Common myeloid progenitor, CD34-positive (primary cell): ENCODE measurements at regions not wholly inside any gene's neighbourhood (a gene's known extent, or its start where the extent isn't known, plus 50 kb on each side); places are given as distances from the start of the nearest gene placed in this dataset.

ENCODE experiments used
- CTCF ChIA-PET: fragments of 350-600 bp; sonication (Branson Sonifier 250); formaldehyde crosslinking; loops from one replicate; lab custom pipeline; 2021; ENCODE audit warnings: antibody characterized with exemption; lab: Charles Lee
- POLR2A ChIA-PET: fragments of 350-600 bp; sonication (Branson Sonifier 250); formaldehyde crosslinking; loops from one replicate; lab custom pipeline; 2021; ENCODE audit warnings: antibody characterized with exemption; lab: Charles Lee
- DNase-seq, 3 donors: peaks; one replicate each; pipeline versions ENCODE4 v3.0.0 to v3.0.0-alpha.2; 2013
- H3K27ac ChIP-seq, 2 experiments: 1 replicate in 1 of 2; 2 replicates in 1 of 2; pipeline ENCODE4 v1.7.0; 2013; ENCODE audit warnings: inconsistent platforms in 2 of 2, low read length in 2 of 2, mild to moderate bottlenecking in 2 of 2, low read depth in 1 of 2, moderate library complexity in 1 of 2; ENCODE audit not compliant: severe bottlenecking in 2 of 2, insufficient read depth in 1 of 2, poor library complexity in 1 of 2
- H3K27me3 ChIP-seq, 5 experiments: replicated peaks in 2 of 5; 1 replicate in 3 of 5; 2 replicates in 2 of 5; pipeline versions ENCODE4 v1.6.1 to v1.7.0; 2013; ENCODE audit warnings: low read length in 4 of 5, mild to moderate bottlenecking in 2 of 5, moderate library complexity in 2 of 5, inconsistent platforms in 1 of 5; ENCODE audit not compliant: insufficient read depth in 5 of 5, control insufficient read depth in 4 of 5
- H3K36me3 ChIP-seq, 4 experiments: 1 replicate in 2 of 4; 2 replicates in 2 of 4; pipeline versions ENCODE4 v1.6.1 to v1.7.0; 2013; ENCODE audit warnings: low read length in 3 of 4, control low read depth in 1 of 4, mild to moderate bottlenecking in 1 of 4; ENCODE audit not compliant: control insufficient read depth in 4 of 4, insufficient read depth in 4 of 4
- H3K4me1 ChIP-seq, 4 experiments: 1 replicate in 3 of 4; 2 replicates in 1 of 4; pipeline versions ENCODE4 v1.6.1 to v1.7.1; 2013; ENCODE audit warnings: low read length in 3 of 4, mild to moderate bottlenecking in 3 of 4, control low read depth in 1 of 4, inconsistent platforms in 1 of 4, moderate library complexity in 1 of 4; ENCODE audit not compliant: control insufficient read depth in 4 of 4, insufficient read depth in 4 of 4; ENCODE audit errors: control extremely low read depth in 1 of 4
- H3K4me3 ChIP-seq, 7 experiments: 1 replicate in 4 of 7; 2 replicates in 3 of 7; pipeline versions ENCODE4 v1.5.1 to v1.7.0; 2013; ENCODE audit warnings: mild to moderate bottlenecking in 7 of 7, low read length in 6 of 7, moderate library complexity in 6 of 7, inconsistent platforms in 2 of 7, low read depth in 2 of 7, control low read depth in 1 of 7; ENCODE audit not compliant: insufficient read depth in 4 of 7, control insufficient read depth in 1 of 7; ENCODE audit errors: extremely low read depth in 1 of 7
- H3K9me3 ChIP-seq, 5 experiments: 1 replicate in 4 of 5; 2 replicates in 1 of 5; pipeline versions ENCODE4 v1.6.1 to v1.7.1; 2013; ENCODE audit warnings: low read length in 4 of 5, mild to moderate bottlenecking in 2 of 5, inconsistent platforms in 1 of 5, low read depth in 1 of 5, moderate library complexity in 1 of 5; ENCODE audit not compliant: control insufficient read depth in 4 of 5, insufficient read depth in 2 of 5; ENCODE audit errors: control extremely low read depth in 1 of 5
- WGBS: methylation state at CpG from one replicate; pipeline ENCODE4 v1.1.5; 2013; ENCODE audit not compliant: insufficient coverage; 5-methylcytosine and 5-hydroxymethylcytosine counted together

GRCh38 chr4:38563707-38564495, 100.1 kb upstream of the KLF3 start:
- Histone ChIP-seq H3K27ac (no peak overlapping the region), H3K4me3 (no peak overlapping the region), H3K27me3 (no peaks in the 10 kb centered on the region), H3K9me3 (no peaks in the 10 kb centered on the region), H3K36me3 (no peaks in the 10 kb centered on the region), H3K4me1 (peaks cover 0 to 10% (median 3%) of the 10 kb centered on the region in 4 experiments)
- no peak for DNase-seq
- 100% methylated on average over 1 of the region's 9 CpGs for WGBS
- CTCF ChIA-PET, result interaction anchor here (1.0 kb wide), 1 partner anchor 12 kb away, joined by 3 read pairs; no protein-coding TSS in a partner anchor
- POLR2A ChIA-PET, result interaction anchor here (0.6 kb wide), 1 partner anchor 70 kb away, joined by 3 read pairs; no protein-coding TSS in a partner anchor

GRCh38 chr4:38565271-38566199, 98.5 kb upstream of the KLF3 start:
- ChIA-PET POLR2A (no interaction called here), CTCF (no interaction called here)
- peaks cover 0 to 10% (median 3%) of the 10 kb centered on the region in 4 experiments for H3K4me1 ChIP-seq
- peaks cover 0 to 2% (median 0%) of the 10 kb centered on the region in 5 experiments for H3K9me3 ChIP-seq
- no peaks in the 10 kb centered on the region for H3K36me3 ChIP-seq
- 92% methylated on average over 4 of the region's 12 CpGs for WGBS
- DNase-seq, result no peak
- H3K4me3 ChIP-seq, result no peak overlapping the region
- no peaks in the 10 kb centered on the region for H3K27me3 ChIP-seq
- no peak overlapping the region for H3K27ac ChIP-seq

DNA sequence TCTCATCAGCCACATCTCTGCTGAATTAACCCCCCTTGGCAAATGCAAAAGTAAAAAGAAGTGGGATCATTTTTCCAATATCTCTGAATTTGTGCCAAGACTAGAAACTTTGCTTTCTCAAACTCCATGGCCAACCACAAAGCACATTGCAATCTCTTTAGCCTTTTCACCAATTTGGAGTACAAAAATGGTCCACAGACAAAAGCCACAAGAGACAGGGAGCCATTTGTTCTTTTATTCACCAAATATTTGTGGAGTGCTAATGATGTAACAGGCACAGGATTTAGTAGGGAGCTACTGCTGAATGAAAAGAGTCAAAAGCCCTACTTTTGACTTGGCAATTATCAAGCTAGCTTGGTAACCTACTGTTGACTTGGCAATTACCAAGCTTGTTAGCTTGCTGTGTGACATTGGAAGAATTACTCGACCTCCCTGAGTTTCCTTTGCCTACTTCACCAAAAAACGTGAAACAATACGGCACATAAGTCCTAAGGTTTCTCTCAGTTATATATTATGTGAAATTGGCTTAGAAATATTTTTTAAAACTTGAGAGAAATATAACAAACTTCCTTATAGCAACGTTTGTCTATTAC, 97.1 kb upstream of the KLF3 start:
- H3K4me1 ChIP-seq, result peaks cover 0 to 10% (median 3%) of the 10 kb centered on the region in 4 experiments
- DNase-seq, result no peak
- no peak overlapping the region for H3K27ac ChIP-seq
- H3K36me3 ChIP-seq, result no peaks in the 10 kb centered on the region
- ChIA-PET POLR2A (no interaction called here), CTCF (no interaction called here)
- H3K9me3 ChIP-seq, result peaks cover 0 to 2% (median 0%) of the 10 kb centered on the region in 5 experiments
- WGBS, result 100% methylated on average over 2 of the region's 4 CpGs
- no peak overlapping the region for H3K4me3 ChIP-seq
- no peaks in the 10 kb centered on the region for H3K27me3 ChIP-seq

- peaks cover 0 to 8% (median 3%) of the 10 kb centered on the region in 4 experiments for H3K4me1 ChIP-seq
- no peak overlapping the region for H3K4me3 ChIP-seq
- CTCF ChIA-PET, result no interaction called here
- H3K36me3 ChIP-seq, result no peaks in the 10 kb centered on the region
- WGBS, result 97% methylated on average over 5 of the region's 5 CpGs
- no peak for DNase-seq
- POLR2A ChIA-PET, result no interaction called here
- no peaks in the 10 kb centered on the region for H3K27me3 ChIP-seq
- peaks cover 0 to 2% (median 0%) of the 10 kb centered on the region in 5 experiments for H3K9me3 ChIP-seq
- H3K27ac ChIP-seq, result no peak overlapping the region
These were observed 96.5 kb upstream of the KLF3 start for GRCh38 chr4:38567457-38567856.

DNA sequence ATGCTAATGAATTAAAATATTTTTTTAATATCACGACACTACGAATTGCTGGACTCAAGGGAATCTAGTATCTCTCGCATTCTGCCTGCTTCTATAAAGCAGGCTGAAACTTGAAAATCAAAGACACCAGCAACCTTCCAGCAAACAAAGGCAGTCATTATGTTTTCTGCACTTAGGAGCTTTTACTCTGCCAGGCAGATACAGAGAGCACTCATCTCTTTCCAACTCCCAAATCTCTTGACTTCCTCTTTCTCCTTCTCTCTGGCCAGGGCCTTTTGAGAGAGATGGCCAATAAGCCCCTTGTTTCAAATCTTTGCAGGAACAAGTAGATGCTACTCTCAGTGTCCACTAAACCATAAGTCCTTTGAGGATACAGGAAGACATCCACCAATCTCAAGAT, 95.2 kb upstream of the KLF3 start:
- no peak overlapping the region for H3K27ac ChIP-seq
- no peaks in the 10 kb centered on the region for H3K4me1 ChIP-seq
- 100% methylated on average over 1 of the region's 3 CpGs for WGBS
- POLR2A ChIA-PET, result no interaction called here
- no peaks in the 10 kb centered on the region for H3K36me3 ChIP-seq
- no peaks in the 10 kb centered on the region for H3K27me3 ChIP-seq
- H3K4me3 ChIP-seq, result no peak overlapping the region
- no peak for DNase-seq
- H3K9me3 ChIP-seq, result peaks cover 0 to 2% (median 0%) of the 10 kb centered on the region in 5 experiments
- CTCF ChIA-PET, result no interaction called here

- H3K9me3 ChIP-seq, result peaks cover 0 to 2% (median 0%) of the 10 kb centered on the region in 5 experiments
- H3K27ac ChIP-seq, result no peak overlapping the region
- no peak for DNase-seq
- no peaks in the 10 kb centered on the region for H3K27me3 ChIP-seq
- POLR2A ChIA-PET, result no interaction called here
- CTCF ChIA-PET, result no interaction called here
- peaks cover 0 to 10% (median 8%) of the 10 kb centered on the region in 4 experiments for H3K4me1 ChIP-seq
- no peaks in the 10 kb centered on the region for H3K36me3 ChIP-seq
- 94% methylated on average over 3 of the region's 5 CpGs for WGBS
- no peak overlapping the region for H3K4me3 ChIP-seq
These were observed 93.2 kb upstream of the KLF3 start for GRCh38 chr4:38570647-38571276.
